Neural cell (in vitro differentiated cells): ENCODE measurements at regions not wholly inside any gene's neighbourhood (a gene's known extent, or its start where the extent isn't known, plus 50 kb on each side); places are given as distances from the start of the nearest gene placed in this dataset.

ENCODE experiments used
- H2AFZ ChIP-seq: fragments of 200-600, 300-800 bp; sonication (generic), shearing (Covaris generic); 2 replicates; pipeline ENCODE4 v1.6.0; 2014; ENCODE audit warnings: low read depth, mild to moderate bottlenecking, antibody characterized with exemption, low read length, moderate library complexity
- H3F3A ChIP-seq: fragments of 200-600 bp; shearing (Covaris generic); 2 replicates; pipeline ENCODE4 v1.6.1; 2016; ENCODE audit warnings: mild to moderate bottlenecking, moderate library complexity, mixed read lengths, antibody characterized with exemption, low read length; ENCODE audit not compliant: insufficient read depth, poor library complexity, severe bottlenecking
- H3K27ac ChIP-seq: fragments of 200-600, 300-800 bp; sonication (generic), shearing (Covaris generic); 2 replicates; pipeline ENCODE4 v1.5.1; 2014; ENCODE audit warnings: mild to moderate bottlenecking, low read length, moderate library complexity
- H3K27me3 ChIP-seq: fragments of 300-800, 200-600 bp; sonication (generic), shearing (Covaris generic); 2 replicates; pipeline ENCODE4 v1.6.0; 2014; ENCODE audit warnings: mild to moderate bottlenecking, low read depth, low read length, moderate library complexity; ENCODE audit not compliant: insufficient read depth
- H3K36me3 ChIP-seq: fragments of 300-800, 200-600 bp; sonication (generic), shearing (Covaris generic); 2 replicates; pipeline ENCODE4 v1.5.1; 2014; ENCODE audit warnings: mild to moderate bottlenecking, antibody characterized with exemption, low read length, moderate library complexity; ENCODE audit not compliant: insufficient read depth
- H3K4me2 ChIP-seq: fragments of 300-800, 200-600 bp; sonication (generic), shearing (Covaris generic); 2 replicates; pipeline ENCODE4 v1.6.0; 2014; ENCODE audit warnings: mild to moderate bottlenecking, low read length
- H3K4me3 ChIP-seq: fragments of 300-800, 200-600 bp; sonication (generic), shearing (Covaris generic); 2 replicates; pipeline ENCODE4 v1.5.1; 2014; ENCODE audit warnings: mild to moderate bottlenecking, low read length, moderate library complexity
- H3K79me2 ChIP-seq: fragments of 200-600 bp; shearing (Covaris generic); replicated peaks from 2 replicates; pipeline ENCODE4 v1.6.0; 2014; ENCODE audit warnings: mild to moderate bottlenecking, low read length, moderate library complexity; ENCODE audit not compliant: insufficient read depth
- H3K9ac ChIP-seq: fragments of 300-800, 200-600 bp; sonication (generic), shearing (Covaris generic); 2 replicates; pipeline ENCODE4 v1.6.1; 2016; ENCODE audit warnings: mild to moderate bottlenecking, low read length, mixed read lengths
- H3K9me2 ChIP-seq: fragments of 200-600 bp; shearing (Covaris generic); 2 replicates; pipeline ENCODE4 v1.6.1; 2016; ENCODE audit warnings: mild to moderate bottlenecking, low read length, mixed read lengths; ENCODE audit not compliant: insufficient read depth
- H3K9me3 ChIP-seq: fragments of 200-600, 300-800 bp; sonication (generic), shearing (Covaris generic); 2 replicates; pipeline ENCODE4 v1.6.1; 2016; ENCODE audit warnings: mild to moderate bottlenecking, mixed run types, low read length, moderate library complexity, mixed read lengths
- H4K20me1 ChIP-seq: fragments of 200-600 bp; shearing (Covaris generic); 2 replicates; pipeline ENCODE4 v1.6.1; 2016; ENCODE audit warnings: mild to moderate bottlenecking, mixed run types; ENCODE audit not compliant: insufficient read depth
- EP300 ChIP-seq: fragments of 450-650 bp; conservative IDR thresholded peaks from 2 replicates; pipeline ENCODE4 v1.6.1; 2014; ENCODE audit warnings: antibody characterized with exemption, mild to moderate bottlenecking, moderate library complexity; ENCODE audit not compliant: poor library complexity, severe bottlenecking
- EZH2 ChIP-seq: fragments of 200-600, 300-800 bp; shearing (Covaris generic), sonication (generic); IDR thresholded peaks from 2 replicates; pipeline ENCODE4 v1.6.1; 2014; ENCODE audit warnings: antibody characterized with exemption, low read length, borderline replicate concordance, mild to moderate bottlenecking; ENCODE audit not compliant: insufficient read depth, poor library complexity, severe bottlenecking
- MXI1 ChIP-seq: fragments of 450-650 bp; conservative IDR thresholded peaks from 2 replicates; pipeline ENCODE4 v1.6.1; 2014; ENCODE audit warnings: antibody characterized with exemption, mild to moderate bottlenecking; ENCODE audit not compliant: poor library complexity, severe bottlenecking
- POLR2AphosphoS5 ChIP-seq: IDR thresholded peaks from 2 replicates; pipeline ENCODE4 v1.6.1; 2012
- RAD21 ChIP-seq: fragments of 450-650 bp; conservative IDR thresholded peaks from 2 replicates; pipeline ENCODE4 v1.6.1; 2014; ENCODE audit warnings: antibody characterized with exemption, mild to moderate bottlenecking, moderate library complexity
- SMC3 ChIP-seq: fragments of 450-650 bp; conservative IDR thresholded peaks from 2 replicates; pipeline ENCODE4 v1.6.1; 2014; ENCODE audit warnings: antibody characterized with exemption, mild to moderate bottlenecking, moderate library complexity; ENCODE audit not compliant: poor library complexity
- TAF1 ChIP-seq: IDR thresholded peaks from 2 replicates; pipeline ENCODE4 v1.6.1; 2012; ENCODE audit warnings: low read depth
- TF ChIP-seq, protein P1 (sequence below): fragments of 450-650 bp; IDR thresholded peaks from 2 replicates; pipeline ENCODE4 v1.5.1; 2014; ENCODE audit warnings: antibody characterized with exemption, mild to moderate bottlenecking, moderate library complexity; ENCODE audit not compliant: poor library complexity, severe bottlenecking
- TF ChIP-seq, protein P2 (sequence below): IDR thresholded peaks from 2 replicates; pipeline ENCODE4 v1.6.1; 2012; ENCODE audit warnings: borderline replicate concordance

DNA sequence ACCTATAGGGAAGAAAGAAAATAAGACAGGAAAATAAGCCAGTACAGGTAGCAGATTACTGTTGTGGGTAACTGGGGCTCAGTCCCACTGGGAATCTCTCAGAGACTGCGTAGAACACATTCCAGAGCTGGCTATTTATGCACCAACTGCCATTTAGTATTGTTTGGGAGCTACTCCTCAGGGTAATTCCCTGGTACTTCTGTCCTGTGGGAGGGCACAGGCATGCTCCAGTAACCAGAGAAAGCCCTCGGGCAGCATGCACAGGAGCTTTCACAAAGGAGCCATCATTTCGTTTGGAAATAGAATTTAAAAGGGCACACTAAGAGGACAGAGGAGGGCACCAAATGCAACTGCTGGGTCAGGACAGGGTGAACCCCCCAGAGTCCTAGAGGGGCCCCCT, 148.0 kb upstream of the LRFN2 start:
- no peak overlapping the region for H3K4me3 ChIP-seq
- no peak overlapping the region for H2AFZ ChIP-seq
- no peak overlapping the region for H3K27ac ChIP-seq
- no peaks in the 10 kb centered on the region for H3F3A ChIP-seq
- no peak overlapping the region for H3K4me2 ChIP-seq
- no peaks in the 10 kb centered on the region for H3K9me3 ChIP-seq
- no peaks in the 10 kb centered on the region for H3K79me2 ChIP-seq
- no peaks in the 10 kb centered on the region for H3K9me2 ChIP-seq
- H3K9ac ChIP-seq: no peak overlapping the region
- no peaks in the 10 kb centered on the region for H3K27me3 ChIP-seq
- H4K20me1 ChIP-seq: no peaks in the 10 kb centered on the region
- H3K36me3 ChIP-seq: no peaks in the 10 kb centered on the region
- TF ChIP-seq POLR2AphosphoS5 (no peak), SMC3 (no peak), TAF1 (no peak), RAD21 (no peak), EP300 (no peak), EZH2 (no peak), MXI1 (no peak)
- TF ChIP-seq, protein P1, sequence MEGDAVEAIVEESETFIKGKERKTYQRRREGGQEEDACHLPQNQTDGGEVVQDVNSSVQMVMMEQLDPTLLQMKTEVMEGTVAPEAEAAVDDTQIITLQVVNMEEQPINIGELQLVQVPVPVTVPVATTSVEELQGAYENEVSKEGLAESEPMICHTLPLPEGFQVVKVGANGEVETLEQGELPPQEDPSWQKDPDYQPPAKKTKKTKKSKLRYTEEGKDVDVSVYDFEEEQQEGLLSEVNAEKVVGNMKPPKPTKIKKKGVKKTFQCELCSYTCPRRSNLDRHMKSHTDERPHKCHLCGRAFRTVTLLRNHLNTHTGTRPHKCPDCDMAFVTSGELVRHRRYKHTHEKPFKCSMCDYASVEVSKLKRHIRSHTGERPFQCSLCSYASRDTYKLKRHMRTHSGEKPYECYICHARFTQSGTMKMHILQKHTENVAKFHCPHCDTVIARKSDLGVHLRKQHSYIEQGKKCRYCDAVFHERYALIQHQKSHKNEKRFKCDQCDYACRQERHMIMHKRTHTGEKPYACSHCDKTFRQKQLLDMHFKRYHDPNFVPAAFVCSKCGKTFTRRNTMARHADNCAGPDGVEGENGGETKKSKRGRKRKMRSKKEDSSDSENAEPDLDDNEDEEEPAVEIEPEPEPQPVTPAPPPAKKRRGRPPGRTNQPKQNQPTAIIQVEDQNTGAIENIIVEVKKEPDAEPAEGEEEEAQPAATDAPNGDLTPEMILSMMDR: no peak
- TF ChIP-seq, protein P2, sequence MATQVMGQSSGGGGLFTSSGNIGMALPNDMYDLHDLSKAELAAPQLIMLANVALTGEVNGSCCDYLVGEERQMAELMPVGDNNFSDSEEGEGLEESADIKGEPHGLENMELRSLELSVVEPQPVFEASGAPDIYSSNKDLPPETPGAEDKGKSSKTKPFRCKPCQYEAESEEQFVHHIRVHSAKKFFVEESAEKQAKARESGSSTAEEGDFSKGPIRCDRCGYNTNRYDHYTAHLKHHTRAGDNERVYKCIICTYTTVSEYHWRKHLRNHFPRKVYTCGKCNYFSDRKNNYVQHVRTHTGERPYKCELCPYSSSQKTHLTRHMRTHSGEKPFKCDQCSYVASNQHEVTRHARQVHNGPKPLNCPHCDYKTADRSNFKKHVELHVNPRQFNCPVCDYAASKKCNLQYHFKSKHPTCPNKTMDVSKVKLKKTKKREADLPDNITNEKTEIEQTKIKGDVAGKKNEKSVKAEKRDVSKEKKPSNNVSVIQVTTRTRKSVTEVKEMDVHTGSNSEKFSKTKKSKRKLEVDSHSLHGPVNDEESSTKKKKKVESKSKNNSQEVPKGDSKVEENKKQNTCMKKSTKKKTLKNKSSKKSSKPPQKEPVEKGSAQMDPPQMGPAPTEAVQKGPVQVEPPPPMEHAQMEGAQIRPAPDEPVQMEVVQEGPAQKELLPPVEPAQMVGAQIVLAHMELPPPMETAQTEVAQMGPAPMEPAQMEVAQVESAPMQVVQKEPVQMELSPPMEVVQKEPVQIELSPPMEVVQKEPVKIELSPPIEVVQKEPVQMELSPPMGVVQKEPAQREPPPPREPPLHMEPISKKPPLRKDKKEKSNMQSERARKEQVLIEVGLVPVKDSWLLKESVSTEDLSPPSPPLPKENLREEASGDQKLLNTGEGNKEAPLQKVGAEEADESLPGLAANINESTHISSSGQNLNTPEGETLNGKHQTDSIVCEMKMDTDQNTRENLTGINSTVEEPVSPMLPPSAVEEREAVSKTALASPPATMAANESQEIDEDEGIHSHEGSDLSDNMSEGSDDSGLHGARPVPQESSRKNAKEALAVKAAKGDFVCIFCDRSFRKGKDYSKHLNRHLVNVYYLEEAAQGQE: no peak

DNA sequence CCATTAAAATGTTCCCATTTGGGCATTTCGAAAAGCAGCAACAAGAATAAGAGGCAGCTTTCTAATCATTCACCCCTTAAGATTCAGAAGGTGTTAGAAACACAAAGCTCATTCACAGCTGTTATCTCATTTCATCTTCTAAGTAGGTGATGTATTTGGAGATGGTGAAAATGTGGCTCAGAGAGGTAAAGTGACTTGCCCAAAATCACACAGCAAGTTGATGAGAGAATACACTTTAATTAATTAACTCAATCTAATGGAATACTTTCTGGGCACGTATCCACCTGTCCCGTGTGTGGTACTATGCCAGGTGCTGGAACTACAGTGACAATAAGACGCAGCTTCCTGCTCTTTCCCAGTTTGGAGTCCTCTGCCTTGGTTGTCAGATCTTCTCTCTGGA, 147.4 kb upstream of the LRFN2 start:
- TF ChIP-seq TAF1 (no peak), RAD21 (no peak), EZH2 (no peak), SMC3 (no peak), EP300 (no peak), POLR2AphosphoS5 (no peak)
- TF ChIP-seq, protein P1: no peak
- TF ChIP-seq, protein P2: no peak
- no peaks in the 10 kb centered on the region for H3K9me3 ChIP-seq
- no peaks in the 10 kb centered on the region for H3F3A ChIP-seq
- no peaks in the 10 kb centered on the region for H4K20me1 ChIP-seq
- no peak overlapping the region for H3K4me2 ChIP-seq
- no peaks in the 10 kb centered on the region for H3K36me3 ChIP-seq
- no peak overlapping the region for H3K27ac ChIP-seq
- H2AFZ ChIP-seq: no peak overlapping the region
- H3K79me2 ChIP-seq: no peaks in the 10 kb centered on the region
- no peak overlapping the region for H3K4me3 ChIP-seq
- no peaks in the 10 kb centered on the region for H3K9me2 ChIP-seq
- no peak overlapping the region for H3K9ac ChIP-seq
- no peaks in the 10 kb centered on the region for H3K27me3 ChIP-seq
